HG02938 (cell line): ENCODE measurements at regions not wholly inside any gene's neighbourhood (a gene's known extent, or its start where the extent isn't known, plus 50 kb on each side); places are given as distances from the start of the nearest gene placed in this dataset.
"Not testable (repeated sequence)": the region's sequence is repeated elsewhere in the genome, so short reads cannot be mapped to it uniquely, and the experiment has no call there.

Experiments used
- ATAC-seq: cut with Tn5 transposase; IDR thresholded peaks from one replicate; pipeline ENCODE4 v1.9.1; 2021; ENCODE audit warnings: mild to moderate bottlenecking, moderate library complexity; ENCODE audit not compliant: unreplicated experiment

DNA sequence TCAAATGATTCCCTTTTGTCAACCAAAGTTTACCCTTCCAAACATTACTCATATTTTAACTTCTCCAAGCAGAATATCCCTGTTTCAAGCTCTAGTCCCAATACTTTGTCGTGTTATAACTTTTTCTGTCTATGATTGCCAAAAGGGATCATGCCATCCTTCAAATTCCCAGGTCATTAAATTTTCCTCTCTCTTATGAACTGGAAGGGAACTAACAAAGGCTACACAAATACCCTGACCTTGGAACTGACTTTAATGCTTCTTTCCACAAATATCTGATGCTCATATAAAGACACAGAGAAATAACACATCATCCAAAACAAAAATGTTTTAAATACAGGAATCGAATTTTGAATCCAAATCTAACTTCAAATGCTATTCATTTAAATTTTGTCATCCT, 1352.7 kb downstream of the CDH11 start:
- ATAC-seq = no peak

DNA sequence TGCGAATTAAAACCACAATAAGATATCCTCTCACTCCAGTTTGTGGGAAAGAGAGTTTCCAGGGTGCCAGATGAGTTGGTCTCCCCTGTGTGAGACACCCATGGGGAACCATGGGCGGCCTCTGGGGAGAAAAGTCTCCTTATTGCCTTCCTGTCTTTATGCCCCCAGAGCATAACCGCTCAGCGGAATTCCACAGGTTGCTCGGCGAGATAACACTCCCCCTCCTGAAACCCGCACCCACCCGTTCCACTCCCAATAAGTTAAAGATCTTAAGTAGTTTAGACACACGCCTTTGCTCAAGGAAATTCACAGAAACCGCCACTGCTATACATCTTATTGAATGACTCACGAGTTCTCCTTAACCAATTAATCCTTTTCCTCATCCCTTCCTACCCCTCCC, 1361.6 kb downstream of the CDH11 start:
- not testable (repeated sequence) for ATAC-seq

DNA sequence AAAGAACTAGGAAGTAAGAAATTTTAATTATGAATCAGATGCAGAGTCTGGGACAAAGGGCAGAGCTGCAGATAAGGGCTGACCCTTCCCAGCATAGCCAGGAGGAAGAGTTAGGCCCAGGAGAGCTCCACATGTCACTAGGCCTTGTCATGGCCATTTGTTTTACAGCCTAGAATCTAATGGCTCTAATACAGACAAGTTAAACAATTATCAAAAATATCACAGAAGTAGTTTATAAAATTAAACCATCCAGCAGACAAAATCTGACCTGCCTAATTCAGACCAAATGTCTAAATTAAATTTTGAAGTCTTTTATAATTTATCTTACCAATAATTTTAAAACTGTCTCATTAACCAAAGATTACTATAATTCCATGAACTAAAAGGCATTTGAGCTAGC, 1369.5 kb downstream of the CDH11 start:
- ATAC-seq = no peak

DNA sequence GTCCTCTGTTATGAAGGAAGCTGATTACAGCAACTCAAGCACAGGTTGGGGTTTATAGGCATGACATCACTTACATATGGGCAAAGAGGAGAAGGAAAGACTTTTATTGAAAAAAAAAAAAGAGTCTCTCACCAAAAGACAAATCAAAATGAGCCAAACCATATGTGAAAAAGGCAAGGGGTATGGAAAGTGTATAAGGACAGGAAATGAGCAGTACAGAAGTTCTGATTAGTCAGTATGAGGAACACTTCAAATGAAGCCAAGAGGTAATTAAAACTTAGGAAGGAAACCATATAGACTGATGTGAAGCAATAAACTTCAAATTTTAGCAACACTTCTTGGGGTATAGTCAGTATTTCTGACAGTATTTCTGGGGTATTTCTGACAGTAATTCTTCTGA, 1372.6 kb downstream of the CDH11 start:
- no peak for ATAC-seq

DNA sequence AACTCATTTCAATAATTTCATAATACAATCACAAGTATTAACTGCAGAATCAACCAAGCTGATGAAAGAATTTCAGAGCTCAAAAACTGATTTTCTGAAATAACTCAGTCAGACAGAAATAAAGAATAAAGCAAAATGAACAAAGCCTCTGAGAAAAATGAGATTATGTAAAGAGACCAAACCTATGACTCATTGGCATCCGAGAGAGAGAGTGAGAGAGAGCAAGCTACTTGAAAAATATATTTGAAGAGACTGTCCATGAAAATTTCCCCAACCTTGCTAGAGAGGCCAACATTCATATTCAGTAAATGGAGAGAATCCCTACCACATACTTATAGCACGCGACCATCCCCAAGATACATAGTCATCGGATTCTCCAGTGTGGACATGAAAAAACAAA, 1376.4 kb downstream of the CDH11 start:
- no peak for ATAC-seq

DNA sequence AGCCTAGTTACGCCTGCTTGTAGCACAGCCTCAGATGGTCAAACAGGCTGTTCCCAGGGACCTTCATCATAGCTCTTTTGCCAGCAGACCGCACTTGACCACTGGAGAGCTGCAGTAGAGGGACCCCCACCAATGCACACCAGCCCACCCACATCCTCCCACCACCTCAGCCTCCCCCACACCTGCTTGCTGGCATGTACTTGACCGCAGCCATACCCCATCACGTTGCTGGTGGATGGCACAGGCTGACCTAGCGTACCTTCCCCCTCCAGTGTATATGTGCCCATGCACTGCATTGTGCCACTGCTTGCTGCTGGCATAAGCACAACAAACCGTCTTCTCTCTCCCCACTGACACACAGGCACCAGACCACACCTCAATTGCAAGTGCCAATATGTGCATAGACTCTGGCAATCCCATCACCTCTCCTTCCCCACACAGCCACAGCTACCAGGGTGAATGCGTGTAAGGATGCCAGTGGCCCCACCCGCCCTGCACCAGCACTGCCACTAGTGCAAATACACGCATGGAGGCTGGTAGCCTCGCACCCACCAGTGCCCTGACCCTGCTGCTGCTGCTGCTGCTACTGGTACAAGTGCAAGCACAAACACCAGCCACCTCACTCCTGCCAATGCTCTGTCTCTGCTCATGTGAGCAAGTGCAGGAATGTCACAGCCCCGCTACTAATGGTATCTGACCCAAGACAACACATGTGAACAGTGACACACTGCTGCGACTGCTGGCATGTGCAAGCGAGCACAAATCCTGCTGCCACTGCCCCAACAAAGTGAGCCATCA, 1377.6 kb downstream of the CDH11 start:
- no peak for ATAC-seq

DNA sequence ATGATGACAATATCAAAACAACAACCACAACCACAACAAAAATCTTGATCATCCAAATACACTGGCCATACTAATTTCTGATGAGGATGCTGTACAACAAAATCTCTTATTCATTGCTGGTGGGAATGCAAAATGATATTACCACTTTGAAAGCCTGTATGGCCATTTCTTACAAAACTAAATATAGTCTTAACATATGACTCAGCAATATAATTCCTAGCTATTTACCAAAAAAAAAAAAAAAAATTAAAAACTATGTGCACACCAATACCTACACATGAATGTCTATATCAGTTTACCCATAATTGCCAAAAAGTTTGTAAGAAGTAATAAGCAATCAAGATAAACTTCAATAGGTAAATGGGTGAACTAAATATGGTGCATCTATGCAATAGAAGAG, 1379.7 kb downstream of the CDH11 start:
- ATAC-seq = no peak

DNA sequence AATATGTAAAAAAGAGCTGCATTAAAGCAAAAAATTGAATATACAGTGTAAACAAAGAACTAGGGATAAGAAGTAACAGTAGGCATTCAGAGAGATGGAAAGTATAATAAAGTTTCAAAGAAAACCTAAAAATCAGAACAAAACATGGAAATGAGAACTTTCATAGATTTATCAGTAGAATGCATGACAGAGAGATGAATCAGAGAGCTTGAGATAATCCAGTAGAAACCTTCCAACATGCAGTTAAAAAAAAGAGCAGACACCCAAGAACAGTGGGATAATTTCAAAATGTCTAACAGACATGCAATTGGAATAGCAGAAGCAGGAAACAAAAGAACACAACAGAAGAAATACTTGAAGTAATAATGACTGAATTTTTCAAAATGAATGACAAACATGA, 1384.2 kb downstream of the CDH11 start:
- no peak for ATAC-seq

DNA sequence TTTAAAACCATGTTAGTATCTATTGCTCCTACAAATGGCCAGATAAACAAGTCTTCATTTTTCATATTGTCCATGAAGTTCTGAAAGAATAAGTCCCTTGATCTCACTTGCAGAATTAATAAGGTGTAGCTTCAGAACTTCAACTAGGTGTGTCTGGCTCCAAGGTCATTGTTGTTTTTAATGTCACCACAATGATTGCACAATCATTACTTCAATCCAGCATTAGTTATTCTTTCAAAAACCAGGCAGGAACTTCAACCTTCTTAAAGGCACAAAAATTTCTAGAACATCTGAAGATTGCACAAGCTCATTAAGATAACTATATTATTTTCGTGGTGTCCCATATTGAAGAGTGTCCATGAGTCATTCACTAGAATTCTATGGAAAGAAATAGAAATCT, 1386.4 kb downstream of the CDH11 start:
- no peak for ATAC-seq

DNA sequence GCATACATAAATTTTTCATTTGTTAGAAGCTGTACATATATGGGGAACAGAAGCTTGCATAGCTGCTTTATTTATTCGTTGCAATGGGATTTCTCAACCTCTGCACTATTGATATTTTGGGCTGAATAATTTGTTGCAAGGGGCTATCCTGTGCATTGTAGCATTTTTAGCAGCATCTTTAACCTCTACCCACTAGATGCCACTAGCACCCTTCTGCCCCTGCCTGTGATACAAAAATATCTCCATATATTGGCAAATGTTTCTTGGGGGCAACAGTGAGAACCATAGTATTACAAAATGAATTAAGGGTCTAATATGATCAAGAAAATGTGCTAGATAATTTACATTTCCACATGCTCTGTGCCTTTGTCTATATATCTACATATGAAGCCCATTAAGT, 1401.0 kb downstream of the CDH11 start:
- no peak for ATAC-seq

DNA sequence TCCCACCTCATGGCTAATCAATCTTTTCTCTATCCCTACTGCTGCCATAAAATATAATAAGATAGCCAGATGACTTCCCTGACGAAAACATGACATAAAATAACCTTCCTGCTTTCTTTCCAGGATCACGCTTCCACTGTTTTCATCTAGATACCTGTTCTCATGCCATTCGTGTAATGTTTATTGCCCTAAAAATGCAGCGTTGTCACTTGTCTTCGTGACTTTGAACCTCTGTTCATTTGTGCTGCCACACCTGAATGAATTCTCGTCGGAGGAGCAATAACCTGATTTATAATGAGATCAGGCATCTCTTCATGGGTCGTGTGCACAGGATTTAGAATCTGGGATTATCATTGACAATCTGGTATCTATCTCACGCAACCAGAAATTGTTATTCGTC, 1401.9 kb downstream of the CDH11 start:
- no peak for ATAC-seq

DNA sequence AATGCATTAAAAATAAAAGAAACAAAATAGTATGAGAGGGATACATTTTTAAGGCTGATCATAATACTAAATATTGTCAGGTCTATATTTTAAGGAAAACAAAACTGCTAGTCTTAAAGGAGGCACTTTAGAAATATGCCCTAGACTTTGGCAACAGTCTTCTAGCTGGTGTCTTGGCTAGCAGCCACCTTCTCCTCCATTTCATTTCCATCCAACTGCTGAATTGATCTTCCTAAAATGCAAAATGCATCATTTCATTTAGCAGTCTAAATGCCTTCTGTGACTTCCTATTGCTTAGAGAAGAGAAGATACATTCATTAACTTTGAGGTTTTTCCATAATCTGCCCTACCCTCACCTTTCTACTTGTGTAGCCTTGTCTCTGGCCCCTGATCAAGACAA, 1404.1 kb downstream of the CDH11 start:
- ATAC-seq = no peak

DNA sequence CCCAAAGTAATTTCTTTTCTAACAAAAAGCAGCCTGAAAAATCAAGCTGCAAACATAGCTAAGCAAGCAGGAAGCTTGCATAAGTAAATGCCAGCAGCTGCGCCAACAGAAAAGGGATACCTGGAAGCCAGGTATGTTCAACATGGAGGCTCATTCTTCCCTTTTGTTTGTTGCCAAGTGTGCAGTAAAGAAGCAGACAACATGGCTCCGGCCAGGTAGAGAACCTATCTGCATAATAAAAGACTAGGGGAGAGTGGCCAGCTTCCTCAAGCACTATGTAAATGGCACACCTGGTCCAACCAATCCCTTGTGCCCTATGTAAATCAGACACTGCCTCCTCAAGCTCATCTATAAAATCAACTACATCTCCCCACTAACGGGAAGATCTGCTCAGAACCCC, 1407.0 kb downstream of the CDH11 start:
- no peak for ATAC-seq

DNA sequence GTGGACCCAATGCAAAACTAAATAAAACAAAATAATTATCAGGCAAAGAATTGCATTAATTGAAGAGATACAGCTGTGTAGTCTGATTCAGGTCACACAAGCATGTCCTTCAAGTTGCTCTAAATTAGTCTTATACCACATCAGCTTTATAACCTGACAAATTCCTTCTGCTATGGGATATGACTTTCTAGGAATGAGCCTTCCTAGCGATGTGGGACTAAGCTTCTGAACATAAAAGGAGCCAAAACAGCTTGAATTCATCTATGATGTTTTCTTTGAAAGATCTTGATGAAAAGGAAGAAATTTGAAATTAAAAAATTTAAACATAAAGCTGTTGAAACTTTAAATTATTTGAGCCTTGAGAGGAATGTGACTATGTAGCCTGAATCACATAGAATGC, 1409.1 kb downstream of the CDH11 start:
- ATAC-seq = no peak

DNA sequence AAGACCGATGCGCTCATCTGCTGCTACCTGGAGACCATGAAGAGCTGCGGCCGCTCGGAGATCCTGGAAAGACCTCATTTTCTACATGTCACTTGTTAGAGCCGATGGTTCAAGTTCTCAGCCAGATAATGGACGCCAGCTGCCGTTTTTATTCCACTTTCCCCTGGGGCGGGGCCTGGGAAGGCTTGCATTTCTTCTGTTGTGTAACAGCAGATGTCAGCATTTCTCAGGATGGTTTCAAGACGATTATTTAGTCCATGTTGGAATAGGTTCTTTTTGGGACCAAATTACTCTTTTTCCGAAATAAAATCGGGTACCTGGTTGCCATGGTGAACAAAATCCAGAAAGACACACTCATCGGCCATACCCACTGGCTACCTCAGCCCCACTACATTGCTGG, 1418.3 kb downstream of the CDH11 start:
- ATAC-seq = no peak

DNA sequence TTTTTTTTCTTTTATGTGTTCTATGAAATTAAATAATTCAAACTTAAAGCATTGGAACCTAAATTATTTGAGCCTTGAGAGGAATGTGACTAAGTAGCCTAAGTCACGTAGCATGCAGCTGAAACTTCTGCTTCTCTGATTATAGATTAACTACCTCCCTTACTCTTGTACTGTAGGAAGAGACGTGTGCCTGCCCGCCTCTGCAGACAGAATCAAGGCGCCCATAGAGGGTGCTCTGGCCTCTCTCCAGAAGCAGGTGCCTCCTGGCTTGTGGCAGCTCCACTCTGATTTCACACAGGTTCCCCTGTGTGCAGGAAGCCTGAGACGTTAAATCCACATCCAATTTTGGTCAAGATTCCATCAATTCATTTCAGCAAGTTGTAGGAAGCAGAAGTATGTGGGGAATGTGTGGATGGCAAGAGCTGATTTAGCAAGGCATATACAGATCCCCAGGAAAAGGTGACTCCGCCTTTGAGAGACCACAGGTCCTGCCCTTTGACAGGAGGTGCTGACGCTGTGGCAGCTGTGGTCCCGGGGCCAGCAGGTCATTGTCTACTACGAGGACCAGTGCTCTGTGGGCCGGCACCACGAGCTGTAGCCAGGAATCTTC, 1418.8 kb downstream of the CDH11 start:
- no peak for ATAC-seq

DNA sequence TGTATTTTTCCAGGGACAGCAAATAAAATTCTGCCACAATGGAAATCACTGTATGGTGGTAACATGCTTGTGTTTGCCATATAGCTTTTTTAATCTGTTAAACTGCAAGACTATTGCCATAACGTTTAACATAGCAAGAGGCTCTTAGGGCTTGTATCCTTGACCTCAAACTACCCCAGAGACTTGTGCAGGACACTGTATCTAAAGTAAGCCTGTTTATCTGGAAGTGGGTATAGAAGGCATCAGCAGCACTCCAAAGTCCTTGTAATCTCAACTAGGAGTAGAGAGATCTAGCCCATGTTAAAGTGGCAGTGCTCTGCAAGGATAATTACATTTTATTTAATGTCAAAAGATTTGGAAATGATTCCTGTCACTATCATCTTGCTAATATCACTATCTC, 1424.1 kb downstream of the CDH11 start:
- ATAC-seq = no peak

DNA sequence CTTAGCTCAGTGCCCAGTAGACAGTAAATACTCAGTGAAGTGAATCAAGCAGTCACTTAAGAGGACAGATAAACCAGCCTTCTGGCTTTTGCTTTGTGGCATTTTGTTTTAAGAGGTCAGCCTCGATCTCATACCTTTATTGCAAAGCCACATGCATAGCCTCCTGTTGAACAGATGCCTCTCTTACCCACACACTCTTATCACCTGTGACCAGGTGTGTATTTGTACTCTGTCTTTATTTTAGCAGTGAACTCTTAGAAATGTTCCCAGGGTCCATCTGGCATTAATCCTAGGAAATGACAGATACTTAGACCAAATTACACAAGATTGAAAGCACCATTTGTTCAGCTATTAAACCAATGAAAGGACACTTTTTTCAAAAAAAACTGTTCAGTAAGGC, 1426.5 kb downstream of the CDH11 start:
- ATAC-seq = no peak

DNA sequence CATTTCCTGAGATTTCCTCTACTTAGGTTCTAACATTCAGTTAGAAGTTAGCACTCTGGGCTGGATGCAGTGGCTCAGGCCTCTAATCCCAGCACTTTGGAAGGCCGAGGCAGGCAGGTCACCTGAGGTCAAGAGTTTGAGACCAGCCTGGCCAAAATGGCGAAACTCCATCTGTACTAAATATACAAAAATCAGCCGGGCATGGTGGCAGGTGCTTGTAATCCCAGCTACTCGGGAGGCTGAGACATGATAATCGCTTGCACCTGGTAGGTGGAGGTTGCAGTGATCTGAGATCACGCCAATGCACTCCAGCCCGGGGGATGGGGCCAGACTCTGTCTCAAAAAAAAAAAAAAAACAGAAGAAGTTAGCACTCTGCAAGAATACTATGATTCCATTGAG, 1430.9 kb downstream of the CDH11 start:
- ATAC-seq = no peak

DNA sequence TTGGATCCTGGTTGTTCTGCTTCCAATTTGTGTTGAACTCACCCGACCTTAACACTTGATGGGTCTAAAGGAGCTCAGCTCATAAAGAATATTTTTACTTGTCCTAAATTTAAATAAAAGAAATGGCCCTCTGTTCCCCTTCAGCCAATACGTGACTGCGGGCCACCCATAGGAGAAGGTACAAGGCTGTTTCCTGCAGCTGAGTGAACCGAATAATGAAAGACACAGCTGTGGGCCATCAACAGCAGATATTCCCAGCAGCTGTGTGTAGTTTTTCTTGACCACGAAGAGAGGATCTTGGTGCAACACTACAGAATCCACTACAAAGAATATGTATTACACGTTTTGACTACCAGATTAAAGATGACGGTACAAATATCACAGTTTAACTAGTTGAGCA, 1431.6 kb downstream of the CDH11 start:
- no peak for ATAC-seq

DNA sequence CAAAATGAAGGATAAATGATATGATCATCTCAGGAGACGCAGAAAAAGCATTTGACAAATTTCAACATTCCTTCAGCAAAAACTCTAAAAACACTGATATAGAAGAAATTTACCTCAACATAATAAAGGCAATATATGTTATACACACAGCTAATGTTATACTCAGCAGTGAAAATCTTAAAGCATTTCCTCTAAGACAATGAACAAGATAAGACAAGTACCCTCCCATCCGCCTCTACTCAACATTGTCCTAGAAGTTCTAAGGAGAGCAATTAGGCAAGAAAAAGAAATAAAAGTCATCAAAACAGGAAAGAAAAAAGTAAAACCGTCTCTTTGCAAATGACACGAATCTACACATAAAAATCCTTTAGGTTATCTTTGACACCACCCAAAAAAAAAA, 1432.8 kb downstream of the CDH11 start:
- ATAC-seq = no peak

DNA sequence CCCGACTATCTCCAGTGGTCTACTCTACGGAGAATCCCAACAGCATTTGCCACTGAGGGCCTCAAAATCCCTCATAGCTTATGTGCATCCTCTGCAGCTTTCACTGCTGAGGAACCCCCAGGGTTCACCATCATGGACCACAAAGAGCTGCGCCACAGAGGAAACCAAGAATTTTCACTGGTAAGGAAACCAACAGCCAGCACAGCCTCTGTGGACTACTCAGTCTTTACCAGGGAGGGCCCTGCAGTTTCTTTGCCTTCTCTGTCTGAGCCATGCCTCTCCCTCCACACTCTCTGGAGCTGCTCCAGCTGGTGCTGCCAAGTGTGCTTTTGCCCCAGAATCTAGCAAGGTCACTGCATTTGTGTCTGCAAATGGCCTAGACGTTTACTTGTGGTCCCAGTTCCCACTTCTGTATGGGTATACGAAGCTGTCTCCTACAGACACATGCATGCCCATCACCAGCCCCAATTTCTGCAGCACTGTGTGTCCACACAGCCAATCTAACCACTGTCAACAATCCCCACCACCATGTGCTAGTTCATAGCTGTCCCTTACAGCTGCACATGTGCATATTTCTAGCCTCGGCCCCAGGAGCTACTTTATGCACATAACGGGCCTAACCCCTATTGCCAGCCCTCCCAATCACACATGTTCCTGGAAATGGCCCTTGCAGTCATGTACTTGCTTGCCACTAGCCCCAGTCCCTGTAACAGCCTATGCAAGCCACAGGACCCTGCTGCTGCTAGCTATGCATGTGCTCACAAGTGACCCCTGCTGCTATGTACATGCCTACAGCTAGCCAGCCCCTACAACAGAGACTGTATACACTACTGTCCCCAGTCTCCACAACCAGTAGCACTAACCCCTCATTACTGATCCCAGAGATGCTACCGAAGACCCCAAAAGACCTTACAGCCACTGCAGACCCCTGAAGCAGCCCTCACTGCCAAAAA, 1437.4 kb downstream of the CDH11 start:
- no peak for ATAC-seq
